IPS DF 4.7 (cell line): ENCODE measurements at regions not wholly inside any gene's neighbourhood (a gene's known extent, or its start where the extent isn't known, plus 50 kb on each side); places are given as distances from the start of the nearest gene placed in this dataset.
"Not testable (repeated sequence)": the region's sequence is repeated elsewhere in the genome, so short reads cannot be mapped to it uniquely, and the experiment has no call there.

Experiments
- DNase-seq: peaks from one replicate; pipeline ENCODE4 v3.0.0-alpha.2; 2013; ENCODE audit warnings: low spot score; ENCODE audit errors: extremely low read depth

DNA sequence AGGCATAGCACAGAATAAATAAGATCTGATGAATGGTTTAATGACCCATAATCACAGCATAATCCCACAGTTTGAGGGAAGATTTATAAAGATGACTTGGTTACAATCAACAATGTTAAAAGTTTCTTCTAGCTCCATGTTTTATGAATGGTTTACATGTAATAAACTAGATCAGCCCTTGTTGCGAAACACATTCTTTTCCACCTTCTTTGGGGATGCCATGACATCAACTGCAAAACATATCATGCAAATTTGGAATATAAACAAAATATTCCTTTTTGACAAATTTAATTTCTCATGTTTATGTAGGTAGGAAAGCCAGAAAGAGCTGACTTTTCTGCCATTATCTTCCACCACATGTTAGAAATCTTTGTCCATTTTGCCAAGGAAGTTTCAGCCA lies 979.5 kb downstream of the MAT2B start:
- DNase-seq: no peak

DNA sequence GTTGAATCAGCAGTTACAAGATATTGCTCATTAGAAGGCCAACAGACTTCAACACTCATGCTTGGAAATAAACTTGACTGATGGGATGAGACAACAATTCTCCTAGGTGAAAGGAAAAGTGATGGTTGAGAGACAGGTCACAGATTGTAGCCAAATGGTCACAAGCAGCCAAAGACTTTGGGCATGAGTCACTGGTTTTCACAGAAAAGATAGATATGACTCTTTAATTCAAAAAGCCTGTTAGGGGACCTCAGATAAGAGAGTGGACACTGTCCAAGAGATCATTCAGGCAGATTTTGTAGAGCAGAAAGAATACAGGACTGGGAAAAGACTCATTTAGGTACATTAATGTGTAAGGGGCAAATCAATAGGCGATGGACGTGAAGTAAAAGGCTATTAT lies 982.5 kb downstream of the MAT2B start:
- no peak for DNase-seq

- DNase-seq: no peak
These were observed 992.1 kb downstream of the MAT2B start for GRCh38 chr5:164497311-164498064.

DNA sequence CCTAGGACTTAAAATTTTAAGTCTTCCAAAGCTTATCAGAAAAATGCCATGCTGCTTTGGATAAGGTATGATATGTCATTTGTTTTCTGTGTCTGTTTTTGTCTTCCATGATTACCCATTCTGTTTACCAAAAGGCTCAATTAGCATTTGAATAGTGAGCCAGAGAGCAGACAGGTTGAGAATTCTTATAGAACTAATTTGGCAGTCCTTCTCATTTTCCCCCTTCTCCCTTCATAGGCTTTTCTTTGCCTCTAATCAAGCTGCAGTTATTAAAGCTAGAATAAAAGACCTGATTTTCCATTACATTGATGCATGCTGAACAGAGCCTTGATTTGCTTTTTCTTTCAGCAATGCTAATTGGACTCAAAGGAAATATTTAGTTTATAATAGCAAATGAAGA lies 993.0 kb downstream of the MAT2B start:
- DNase-seq: no peak

GRCh38 chr5:164500856-164501255 lies 995.4 kb downstream of the MAT2B start:
- DNase-seq: no peak

DNA sequence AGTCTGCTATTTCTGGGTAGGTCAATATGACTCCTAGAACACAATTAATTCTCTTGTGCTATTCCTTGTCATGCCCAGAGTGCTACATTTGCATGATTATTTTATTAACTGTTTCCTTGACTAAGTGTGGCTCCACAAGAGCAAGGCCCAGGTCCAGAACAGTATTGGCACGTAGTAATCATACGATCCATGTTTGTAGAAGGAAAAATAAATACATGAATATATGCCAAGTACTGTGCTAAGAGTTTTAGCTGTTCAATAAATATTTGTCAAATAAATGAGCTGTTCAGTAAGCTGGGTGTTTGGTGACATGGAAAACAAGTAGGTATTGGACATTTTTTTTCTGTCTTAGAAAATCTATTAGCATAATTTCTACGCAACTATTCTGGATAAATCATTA lies 995.9 kb downstream of the MAT2B start:
- no peak for DNase-seq

GRCh38 chr5:164504141-164504772 lies 998.8 kb downstream of the MAT2B start:
- DNase-seq: no peak

- DNase-seq: no peak
These were observed 1000.4 kb downstream of the MAT2B start for GRCh38 chr5:164505791-164506190.

DNA sequence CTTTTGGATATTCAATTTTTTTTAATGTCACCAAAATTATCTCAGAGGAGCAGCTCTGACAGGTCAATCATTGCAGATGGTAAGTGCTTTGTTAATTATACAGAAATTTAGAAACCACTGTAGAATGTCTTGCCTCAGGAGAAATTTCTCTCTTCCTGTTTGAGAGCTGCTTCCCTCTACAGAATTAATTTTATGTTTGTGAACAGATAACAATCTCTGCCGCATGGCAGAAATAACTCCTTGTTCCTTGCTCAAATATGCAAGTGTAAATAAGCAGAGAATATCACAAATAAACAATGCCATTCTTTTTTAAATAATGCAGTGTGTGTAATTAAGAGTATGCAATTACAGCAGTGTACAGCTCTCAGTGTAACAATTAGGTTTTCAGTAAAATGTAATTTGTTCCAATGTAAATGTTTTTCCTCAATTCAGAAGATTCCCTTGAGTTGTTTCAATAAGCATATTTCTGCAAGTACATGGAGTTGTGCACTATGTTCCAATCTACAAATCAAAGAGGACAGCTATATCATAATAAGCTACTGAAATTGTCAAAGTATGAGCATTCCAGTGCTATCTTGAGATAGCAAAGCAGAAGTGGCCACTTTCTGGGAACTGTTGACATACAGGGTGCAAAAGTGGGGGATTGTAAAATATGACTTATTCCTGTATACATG lies 1012.8 kb downstream of the MAT2B start:
- no peak for DNase-seq

DNA sequence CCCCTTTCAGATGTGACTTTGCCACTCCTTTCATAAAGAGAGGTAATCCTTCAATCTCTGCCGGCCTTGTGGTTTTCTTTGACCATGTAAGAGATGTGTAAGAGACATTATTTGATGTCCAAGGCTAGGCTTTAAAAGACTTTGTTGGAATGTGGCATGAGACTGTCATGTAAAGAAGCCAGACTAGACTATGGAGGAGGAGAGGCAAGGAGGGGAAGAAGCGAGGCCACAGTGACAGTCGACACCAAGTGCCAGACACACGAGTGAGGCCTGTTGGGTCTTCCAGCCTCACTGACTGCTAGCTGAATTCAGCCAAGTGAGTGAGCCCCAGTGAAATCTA lies 1013.3 kb downstream of the MAT2B start:
- no peak for DNase-seq

- DNase-seq: no peak
These were observed 1026.9 kb downstream of the MAT2B start for GRCh38 chr5:164532235-164532900.

DNA sequence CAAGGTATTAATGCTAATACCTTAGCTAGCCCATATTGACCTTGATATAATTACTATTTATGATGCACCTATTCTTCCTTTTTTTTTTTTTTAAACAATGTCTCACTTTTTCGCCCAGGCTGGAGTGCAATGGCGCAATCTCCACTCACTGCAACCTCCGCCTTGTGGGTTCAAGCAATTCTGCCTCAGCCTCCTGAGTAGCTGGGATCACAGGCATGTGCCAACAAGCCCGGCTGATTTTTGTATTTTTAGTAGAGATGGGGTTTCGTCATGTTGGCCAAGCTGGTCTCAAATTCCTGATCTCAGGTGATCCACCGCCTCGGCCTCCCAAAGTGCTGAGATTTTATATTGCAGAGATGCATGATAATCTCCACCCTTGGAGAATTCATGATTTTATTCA lies 1028.0 kb downstream of the MAT2B start:
- not testable (repeated sequence) for DNase-seq

DNA sequence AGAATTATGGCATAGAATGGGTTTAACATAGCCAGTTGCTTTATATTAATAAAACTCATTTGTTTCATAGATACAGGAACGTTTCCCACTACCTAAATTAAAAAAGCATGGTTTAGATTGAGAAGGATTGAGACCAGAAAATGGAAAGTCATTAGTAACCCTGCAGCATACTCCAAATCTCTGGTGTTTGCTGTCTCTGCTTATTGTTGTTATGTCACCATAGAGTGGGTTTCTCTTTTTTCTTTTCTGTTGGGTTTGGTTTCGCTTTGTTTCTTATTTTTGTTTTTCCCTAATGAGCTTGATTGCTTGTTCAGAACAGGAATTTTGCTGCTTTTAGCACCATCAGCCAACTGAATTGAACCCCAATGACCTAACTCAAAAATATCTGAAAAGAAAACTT lies 1034.8 kb downstream of the MAT2B start:
- DNase-seq: no peak

GRCh38 chr5:164545507-164545906 lies 1040.1 kb downstream of the MAT2B start:
- DNase-seq: no peak

GRCh38 chr5:164553851-164554250 lies 1048.4 kb downstream of the MAT2B start:
- DNase-seq: no peak

DNA sequence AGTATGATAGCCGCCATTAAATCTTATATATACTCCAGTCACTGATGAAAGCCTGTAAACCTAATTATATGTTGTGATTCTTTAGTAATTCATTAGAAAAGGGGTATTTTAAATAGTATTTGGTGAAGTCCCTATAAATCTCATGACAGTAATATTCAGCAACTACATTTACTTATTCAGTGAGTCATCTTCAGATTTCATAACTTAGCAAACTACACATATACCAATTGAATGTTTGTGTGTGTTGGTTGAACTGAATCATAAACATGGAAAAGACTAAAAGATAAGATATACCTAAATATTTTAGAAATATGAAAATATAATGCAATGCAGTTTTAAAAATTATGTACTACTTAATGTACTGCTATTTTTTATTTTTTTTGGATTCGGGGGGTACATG lies 1050.4 kb downstream of the MAT2B start:
- DNase-seq: no peak

DNA sequence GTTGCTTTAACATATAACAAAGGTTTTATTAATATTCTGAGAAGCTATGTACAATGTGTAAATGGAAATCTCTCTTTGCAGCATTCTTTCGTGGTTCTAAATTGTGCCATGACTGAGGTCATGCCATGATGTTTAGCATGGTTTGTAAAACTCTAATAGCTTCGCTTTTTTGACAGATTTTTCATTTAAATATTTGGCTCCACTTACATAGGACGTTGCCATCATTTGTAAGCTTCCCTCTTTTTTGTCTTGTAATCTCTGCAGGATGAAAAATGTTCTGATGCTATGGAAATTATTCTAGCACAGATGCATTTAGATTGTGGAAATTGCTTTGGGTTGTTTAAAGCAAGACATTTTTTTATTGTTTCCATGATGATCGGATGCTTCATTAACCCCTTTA lies 1054.8 kb downstream of the MAT2B start:
- DNase-seq: no peak

GRCh38 chr5:164561933-164562872 lies 1056.8 kb downstream of the MAT2B start:
- no peak for DNase-seq

DNA sequence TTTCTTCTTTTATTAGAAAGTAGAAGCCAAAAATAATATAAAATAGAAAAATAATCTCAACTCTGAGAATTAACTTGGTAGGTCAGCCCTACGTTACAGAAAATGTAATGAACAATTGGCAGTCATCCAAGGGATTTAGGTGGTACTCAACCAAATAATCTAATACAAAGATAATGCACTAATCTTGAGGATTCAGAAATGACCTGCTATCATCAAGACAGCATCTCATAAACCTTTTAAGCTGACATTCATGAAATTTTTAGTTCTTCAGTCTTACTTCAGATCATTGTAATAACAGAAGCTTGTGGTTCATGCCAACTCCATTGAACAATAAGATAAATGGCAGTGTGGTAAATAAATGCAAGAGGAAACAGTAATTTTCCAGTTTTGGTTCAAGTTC lies 1058.0 kb downstream of the MAT2B start:
- no peak for DNase-seq

DNA sequence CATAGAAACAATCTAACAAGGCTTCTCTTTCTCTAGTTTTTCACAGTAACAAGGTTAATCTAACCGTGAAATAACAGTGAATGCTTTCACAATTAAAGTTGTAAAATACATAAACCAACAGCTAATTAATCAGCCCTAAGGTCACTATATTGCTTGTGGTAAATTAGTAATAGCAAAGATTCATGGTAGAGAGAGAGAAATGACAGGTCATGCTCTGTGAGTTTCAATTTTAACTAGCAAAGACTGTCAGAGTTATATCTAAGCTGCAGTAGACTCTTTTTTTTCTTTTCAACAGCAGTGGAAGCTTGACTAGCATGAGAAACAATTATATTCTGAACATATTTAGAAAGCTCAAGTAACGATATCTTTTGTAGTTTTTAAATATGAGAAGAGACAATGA lies 1068.0 kb downstream of the MAT2B start:
- DNase-seq: no peak

GRCh38 chr5:164577201-164577600 lies 1071.8 kb downstream of the MAT2B start:
- DNase-seq: no peak
